MM.1S (cell line): ENCODE measurements at regions not wholly inside any gene's neighbourhood (a gene's known extent, or its start where the extent isn't known, plus 50 kb on each side); places are given as distances from the start of the nearest gene placed in this dataset.

Source experiments
- DNase-seq: peaks from one replicate; pipeline ENCODE4 v3.0.0-alpha.2; 2015
- H2AFZ ChIP-seq: fragments of 300-600 bp; sonication (generic); 2 replicates; pipeline ENCODE4 v1.6.0; 2016; ENCODE audit warnings: antibody characterized with exemption, low read length
- H3F3A ChIP-seq: fragments of 300-600 bp; sonication (generic); 2 replicates; pipeline ENCODE4 v1.6.1; 2016; ENCODE audit warnings: mild to moderate bottlenecking, antibody characterized with exemption, low read length, moderate library complexity, mixed read lengths; ENCODE audit not compliant: insufficient read depth
- H3K27ac ChIP-seq: fragments of 300-600 bp; sonication (generic); 2 replicates; pipeline ENCODE4 v1.5.1; 2016; ENCODE audit warnings: mild to moderate bottlenecking, low read length
- H3K27me3 ChIP-seq: fragments of 300-600 bp; sonication (generic); replicated peaks from 2 replicates; pipeline ENCODE4 v1.6.0; 2016; ENCODE audit warnings: low read length; ENCODE audit not compliant: insufficient read depth
- H3K36me3 ChIP-seq: fragments of 300-600 bp; sonication (generic); replicated peaks from 2 replicates; pipeline ENCODE4 v1.6.1; 2016; ENCODE audit warnings: mild to moderate bottlenecking, low read length, mixed read lengths; ENCODE audit not compliant: insufficient read depth
- H3K4me1 ChIP-seq: fragments of 300-600 bp; sonication (generic); 2 replicates; pipeline ENCODE4 v1.6.1; 2016; ENCODE audit warnings: low read length, mixed read lengths
- H3K4me2 ChIP-seq: fragments of 300-600 bp; sonication (generic); 2 replicates; pipeline ENCODE4 v1.6.0; 2016; ENCODE audit warnings: low read depth, low read length
- H3K4me3 ChIP-seq: fragments of 300-600 bp; sonication (generic); 2 replicates; pipeline ENCODE4 v1.5.1; 2016; ENCODE audit warnings: low read length, mixed read lengths
- H3K79me2 ChIP-seq: fragments of 300-600 bp; sonication (generic); 2 replicates; pipeline ENCODE4 v1.6.1; 2016; ENCODE audit warnings: mixed run types, low read length, mixed read lengths
- H3K9ac ChIP-seq: fragments of 300-600 bp; sonication (generic); 2 replicates; pipeline ENCODE4 v1.6.1; 2016; ENCODE audit warnings: low read length, mixed read lengths
- H3K9me2 ChIP-seq: fragments of 300-600 bp; sonication (generic); replicated peaks from 2 replicates; pipeline ENCODE4 v1.6.1; 2016; ENCODE audit warnings: mild to moderate bottlenecking, low read length, mixed read lengths; ENCODE audit not compliant: insufficient read depth
- H3K9me3 ChIP-seq: fragments of 300-600 bp; sonication (generic); replicated peaks from 2 replicates; pipeline ENCODE4 v1.6.1; 2016; ENCODE audit warnings: mild to moderate bottlenecking, low read length, mixed read lengths; ENCODE audit not compliant: insufficient read depth
- H4K20me1 ChIP-seq: fragments of 300-600 bp; sonication (generic); 2 replicates; pipeline ENCODE4 v1.6.1; 2016; ENCODE audit warnings: mild to moderate bottlenecking, low read length, moderate library complexity, mixed read lengths; ENCODE audit not compliant: insufficient read depth
- CTCF ChIP-seq: fragments of 300-600 bp; sonication (generic); IDR thresholded peaks from 2 replicates; pipeline ENCODE4 v1.5.1; 2016; ENCODE audit warnings: antibody characterized with exemption, low read length, mixed read lengths
- EZH2 ChIP-seq: fragments of 300-600 bp; sonication (generic); optimal IDR thresholded peaks from 2 replicates; pipeline ENCODE3; 2017; ENCODE audit warnings: low read depth, mild to moderate bottlenecking, antibody characterized with exemption, low read length, mixed read lengths
- EZH2phosphoT487 ChIP-seq: fragments of 300-600 bp; sonication (generic); IDR thresholded peaks from 2 replicates; pipeline ENCODE4 v1.6.1; 2018; ENCODE audit warnings: antibody characterized with exemption, low read length

GRCh38 chr10:9911488-9911887 lies 1106.2 kb upstream of the CELF2 start:
- Histone ChIP-seq H3K36me3 (no peaks in the 10 kb centered on the region), H3K4me2 (no peak overlapping the region), H3K9ac (no peak overlapping the region), H3K27me3 (no peaks in the 10 kb centered on the region), H3K4me1 (no peaks in the 10 kb centered on the region), H3K27ac (no peak overlapping the region), H4K20me1 (no peaks in the 10 kb centered on the region), H3K4me3 (no peak overlapping the region), H3F3A (no peaks in the 10 kb centered on the region), H3K9me3 (no peaks in the 10 kb centered on the region), H2AFZ (no peak overlapping the region), H3K79me2 (no peaks in the 10 kb centered on the region), H3K9me2 (no peaks in the 10 kb centered on the region)
- no peak for DNase-seq
- TF ChIP-seq EZH2phosphoT487 = no peak
- no peak for TF ChIP-seq EZH2
- no peak for TF ChIP-seq CTCF

DNA sequence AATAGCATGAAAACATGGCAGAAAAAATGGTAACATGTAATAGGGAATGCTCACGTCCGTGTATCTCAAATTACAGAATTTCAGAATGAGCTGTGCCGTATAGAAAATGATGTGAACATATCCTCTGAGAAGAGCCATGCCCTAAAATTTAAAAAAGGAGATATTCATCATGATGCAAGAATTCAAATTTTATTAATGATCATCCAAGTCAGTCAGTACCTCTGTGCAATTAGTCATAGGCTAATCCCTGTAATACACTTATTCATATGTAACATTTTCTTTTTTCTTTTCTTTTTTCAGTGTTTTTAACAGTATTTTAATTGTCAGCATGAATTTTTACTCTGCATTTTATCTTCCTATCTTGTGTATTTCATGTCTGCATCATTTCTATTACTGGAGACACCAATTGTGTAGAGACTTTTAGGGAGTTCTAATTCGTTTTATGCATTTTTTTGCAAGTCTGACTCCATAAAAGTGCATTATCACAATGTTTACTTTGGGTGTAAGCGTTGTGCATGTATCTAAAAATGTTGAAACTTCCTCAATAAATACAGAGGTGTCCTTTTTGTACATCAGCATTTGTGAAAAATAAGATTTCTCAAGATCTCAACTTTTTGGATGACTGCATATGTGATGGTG lies 1103.7 kb upstream of the CELF2 start:
- Histone ChIP-seq H3K9ac (no peak overlapping the region), H3K27me3 (no peaks in the 10 kb centered on the region), H3K27ac (no peak overlapping the region), H3K79me2 (no peaks in the 10 kb centered on the region), H3K4me2 (no peak overlapping the region), H3K4me3 (no peak overlapping the region), H3F3A (no peaks in the 10 kb centered on the region), H4K20me1 (no peaks in the 10 kb centered on the region), H3K9me2 (no peaks in the 10 kb centered on the region), H3K36me3 (no peaks in the 10 kb centered on the region), H2AFZ (no peak overlapping the region), H3K9me3 (no peaks in the 10 kb centered on the region), H3K4me1 (no peaks in the 10 kb centered on the region)
- no peak for DNase-seq
- no peak for TF ChIP-seq CTCF
- TF ChIP-seq EZH2phosphoT487 = no peak
- no peak for TF ChIP-seq EZH2

- H4K20me1 ChIP-seq = no peaks in the 10 kb centered on the region
- no peaks in the 10 kb centered on the region for H3K36me3 ChIP-seq
- H3K27ac ChIP-seq = no peak overlapping the region
- H3K4me2 ChIP-seq = no peak overlapping the region
- H3K9me2 ChIP-seq = no peaks in the 10 kb centered on the region
- no peaks in the 10 kb centered on the region for H3K4me1 ChIP-seq
- no peak overlapping the region for H3K9ac ChIP-seq
- no peaks in the 10 kb centered on the region for H3K9me3 ChIP-seq
- TF ChIP-seq EZH2 = no peak
- no peaks in the 10 kb centered on the region for H3K27me3 ChIP-seq
- H2AFZ ChIP-seq = no peak overlapping the region
- no peak overlapping the region for H3K4me3 ChIP-seq
- no peaks in the 10 kb centered on the region for H3F3A ChIP-seq
- no peak for DNase-seq
- H3K79me2 ChIP-seq = no peaks in the 10 kb centered on the region
These were observed 1096.1 kb upstream of the CELF2 start for GRCh38 chr10:9921544-9921943.

DNA sequence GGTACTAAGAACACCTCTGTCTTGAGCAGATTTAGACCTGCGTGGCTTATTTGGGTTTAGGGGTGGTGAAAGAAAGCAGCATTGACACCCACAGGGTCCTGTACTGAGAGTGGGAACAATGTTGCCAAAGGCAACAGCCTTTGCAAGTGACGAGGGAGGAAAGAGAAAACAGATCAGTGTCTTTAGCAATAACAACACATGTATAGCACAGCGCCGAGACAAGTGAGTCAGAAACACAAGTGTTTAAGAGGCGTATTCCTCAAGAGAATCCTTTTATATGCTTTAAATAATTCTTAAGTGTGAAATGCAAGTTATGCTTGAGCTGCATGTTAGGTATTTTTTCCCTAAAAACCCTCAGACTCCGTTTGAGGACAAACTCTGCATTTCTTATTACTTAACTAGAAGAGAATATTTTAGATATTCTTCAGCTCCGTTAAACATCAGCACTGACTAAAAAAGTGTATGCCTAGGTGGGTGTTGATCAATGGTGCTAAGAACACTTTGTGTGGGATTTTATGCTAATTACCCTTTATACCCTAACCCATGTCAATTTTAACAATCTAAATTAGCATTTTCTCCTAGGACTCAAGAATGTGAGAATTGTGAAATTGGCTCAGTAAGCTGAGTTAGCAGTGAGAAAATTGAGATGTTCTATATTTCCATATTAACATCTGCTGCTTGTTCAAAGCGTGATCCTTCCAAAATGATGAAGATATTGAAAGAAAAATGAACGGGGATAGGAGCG lies 1095.4 kb upstream of the CELF2 start:
- Histone ChIP-seq H3K27ac (no peak overlapping the region), H2AFZ (no peak overlapping the region), H3K9me3 (no peaks in the 10 kb centered on the region), H3K9me2 (no peaks in the 10 kb centered on the region), H3F3A (no peaks in the 10 kb centered on the region), H3K9ac (no peak overlapping the region), H3K4me2 (no peak overlapping the region), H3K36me3 (no peaks in the 10 kb centered on the region), H4K20me1 (no peaks in the 10 kb centered on the region), H3K27me3 (no peaks in the 10 kb centered on the region), H3K4me3 (no peak overlapping the region), H3K79me2 (no peaks in the 10 kb centered on the region), H3K4me1 (no peaks in the 10 kb centered on the region)
- DNase-seq = no peak
- no peak for TF ChIP-seq EZH2
- TF ChIP-seq CTCF = no peak
- TF ChIP-seq EZH2phosphoT487 = no peak
